ENCODE measurements at regions not wholly inside any gene's neighbourhood (a gene's known extent, or its start where the extent isn't known, plus 50 kb on each side); places are given as distances from the start of the nearest gene placed in this dataset.

GRCh38 chr16:48958681-48959080 lies 323.0 kb downstream of the CBLN1 start:
- TF ChIP-seq CTCF (IDR thresholded peaks at IDR 0.05) = no peak
- TF ChIP-seq REST (IDR thresholded peaks at IDR 0.05; ENCODE audit: insufficient read depth in 1 of 2, low read depth in 2 of 2, low read length in 1 of 2) = no peak

Data from Panc1 (cell line).